Fibroblast of skin of left biceps (primary cell): ENCODE measurements at regions not wholly inside any gene's neighbourhood (a gene's known extent, or its start where the extent isn't known, plus 50 kb on each side); places are given as distances from the start of the nearest gene placed in this dataset.
A peak's percentile ranks its signal among the peaks of the same experiment; 100 is the strongest.
"Not testable (repeated sequence)": the region's sequence is repeated elsewhere in the genome, so short reads cannot be mapped to it uniquely, and the experiment has no call there.

Experiments used
- DNase-seq, 2 experiments: peaks; one replicate each; pipeline ENCODE4 v3.0.0-alpha.2; 2013; ENCODE audit warnings: low read depth in 2 of 2

GRCh38 chr3:115204475-115204874 is 57.4 kb upstream of the ZBTB20 start:
- DNase-seq = no peak

- DNase-seq = no peak
Measured at GRCh38 chr3:115208066-115208750, 61.1 kb upstream of the ZBTB20 start.

- DNase-seq = no peak
Measured at GRCh38 chr3:115211810-115212492, 64.9 kb upstream of the ZBTB20 start.

GRCh38 chr3:115212615-115213014 is 65.5 kb upstream of the ZBTB20 start:
- DNase-seq = no peak

- not testable (repeated sequence) for DNase-seq
Measured at GRCh38 chr3:115213052-115213451, 66.0 kb upstream of the ZBTB20 start.

GRCh38 chr3:115217292-115217677 is 70.2 kb upstream of the ZBTB20 start:
- DNase-seq = no peak

GRCh38 chr3:115217678-115218451 is 70.8 kb upstream of the ZBTB20 start:
- no peak for DNase-seq

- DNase-seq = no peak
Measured at GRCh38 chr3:115218859-115219258, 71.8 kb upstream of the ZBTB20 start.

GRCh38 chr3:115224687-115225086 is 77.6 kb upstream of the ZBTB20 start:
- DNase-seq = no peak

GRCh38 chr3:115226844-115227445 is 79.9 kb upstream of the ZBTB20 start:
- no peak for DNase-seq

- DNase-seq = no peak
Measured at GRCh38 chr3:115227461-115227860, 80.4 kb upstream of the ZBTB20 start.

GRCh38 chr3:115228266-115228665 is 81.2 kb upstream of the ZBTB20 start:
- no peak for DNase-seq

GRCh38 chr3:115232167-115232566 is 85.1 kb upstream of the ZBTB20 start:
- no peak for DNase-seq

GRCh38 chr3:115233021-115233420 is 85.9 kb upstream of the ZBTB20 start:
- no peak for DNase-seq

GRCh38 chr3:115236496-115236895 is 89.4 kb upstream of the ZBTB20 start:
- DNase-seq = no peak

- peak; percentile 88 to 89 for DNase-seq
Measured at GRCh38 chr3:115239717-115240116, 92.6 kb upstream of the ZBTB20 start.

GRCh38 chr3:115244350-115244749 is 97.3 kb upstream of the ZBTB20 start:
- DNase-seq = no peak

GRCh38 chr3:115245438-115245837 is 98.3 kb upstream of the ZBTB20 start:
- DNase-seq = peak; percentile 65 to 72

- no peak for DNase-seq
Measured at GRCh38 chr3:115245899-115246298, 98.8 kb upstream of the ZBTB20 start.

GRCh38 chr3:115246461-115247020 is 99.5 kb upstream of the ZBTB20 start:
- no peak for DNase-seq

- no peak for DNase-seq
Measured at GRCh38 chr3:115248274-115248673, 101.2 kb upstream of the ZBTB20 start.

GRCh38 chr3:115251509-115251908 is 104.4 kb upstream of the ZBTB20 start:
- DNase-seq = no peak
